OCI-LY3 (cell line): ENCODE measurements at regions not wholly inside any gene's neighbourhood (a gene's known extent, or its start where the extent isn't known, plus 50 kb on each side); places are given as distances from the start of the nearest gene placed in this dataset.

Experiments
- H2AFZ ChIP-seq: fragments of 200-600, 300-600 bp; shearing (Covaris generic); 2 replicates; pipeline ENCODE4 v1.6.0; 2014; ENCODE audit warnings: antibody characterized with exemption, low read depth, low read length
- H3K27ac ChIP-seq: fragments of 200-600, 300-600 bp; sonication (generic); 2 replicates; pipeline ENCODE4 v1.5.1; 2014; ENCODE audit warnings: mild to moderate bottlenecking, low read length, moderate library complexity, mixed read lengths
- H3K27me3 ChIP-seq: fragments of 200-600, 300-600 bp; sonication (generic); 2 replicates; pipeline ENCODE4 v1.6.1; 2014; ENCODE audit warnings: low read depth, low read length, mixed read lengths
- H3K36me3 ChIP-seq: fragments of 200-600, 300-600 bp; sonication (generic); replicated peaks from 2 replicates; pipeline ENCODE3; 2014; ENCODE audit warnings: low read depth, low read length, mixed read lengths
- H3K4me1 ChIP-seq: fragments of 300-600, 200-600 bp; sonication (generic); 2 replicates; pipeline ENCODE4 v1.6.1; 2014; ENCODE audit warnings: low read length, mixed read lengths
- H3K4me2 ChIP-seq: fragments of 200-600, 300-600 bp; sonication (generic); 2 replicates; pipeline ENCODE4 v1.6.1; 2014; ENCODE audit warnings: low read length, mixed read lengths
- H3K4me3 ChIP-seq: fragments of 300-600, 200-600 bp; sonication (generic); 2 replicates; pipeline ENCODE4 v1.5.1; 2014; ENCODE audit warnings: antibody characterized with exemption, mild to moderate bottlenecking, low read length, moderate library complexity
- H3K79me2 ChIP-seq: fragments of 300-600, 200-600 bp; shearing (Covaris generic); 2 replicates; pipeline ENCODE4 v1.6.1; 2014; ENCODE audit warnings: mild to moderate bottlenecking, low read length, mixed read lengths
- H3K9ac ChIP-seq: fragments of 300-600, 200-600 bp; shearing (Covaris generic); 2 replicates; pipeline ENCODE4 v1.6.0; 2014; ENCODE audit warnings: mild to moderate bottlenecking, low read length, moderate library complexity
- H3K9me3 ChIP-seq: fragments of 200-600, 300-600 bp; shearing (Covaris generic); 2 replicates; pipeline ENCODE4 v1.6.1; 2014; ENCODE audit warnings: low read length, mixed read lengths; ENCODE audit not compliant: insufficient read depth
- H4K20me1 ChIP-seq: fragments of 200-600, 300-600 bp; sonication (generic); 2 replicates; pipeline ENCODE4 v1.6.1; 2016; ENCODE audit warnings: low read length, mixed read lengths; ENCODE audit not compliant: insufficient read depth
- EZH2phosphoT487 ChIP-seq: fragments of 200-600 bp; shearing (Covaris generic); IDR thresholded peaks from 2 replicates; pipeline ENCODE4 v1.6.1; 2018; ENCODE audit warnings: antibody characterized with exemption, mixed run types, low read depth
- TF ChIP-seq, protein P1 (sequence below): fragments of 200-600, 300-600 bp; sonication (generic); IDR thresholded peaks from 2 replicates; pipeline ENCODE4 v1.5.1; 2014; ENCODE audit warnings: antibody characterized with exemption, low read length, low read depth

DNA sequence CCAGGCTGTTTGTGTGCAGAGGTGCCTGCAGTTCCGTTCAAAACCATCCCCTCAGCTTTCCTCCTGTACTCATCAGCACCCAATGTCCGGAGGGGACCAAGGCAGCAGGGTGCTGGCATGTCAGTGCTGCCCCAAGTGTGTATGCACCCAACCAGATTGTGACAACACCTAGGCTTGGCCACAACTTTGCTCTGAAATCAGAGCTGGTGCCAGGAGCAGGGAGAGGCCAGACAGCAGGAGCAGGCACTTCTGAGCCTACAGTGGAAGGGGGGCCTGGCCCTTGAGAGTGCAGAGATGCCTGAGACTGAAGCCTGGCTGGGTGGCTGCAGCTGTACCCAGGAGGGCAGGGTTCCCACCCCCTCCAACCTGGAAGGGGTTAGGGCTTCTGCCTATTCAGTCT, 56.5 kb upstream of the RASGEF1B start:
- Histone ChIP-seq H3K27me3 (no peaks in the 10 kb centered on the region), H3K36me3 (peaks cover 4% of the 10 kb centered on the region), H3K4me2 (no peak overlapping the region), H2AFZ (no peak overlapping the region), H3K4me1 (peaks cover 5% of the 10 kb centered on the region; the same call in 1 of the 2 replicates), H3K9ac (no peak overlapping the region), H4K20me1 (no peaks in the 10 kb centered on the region), H3K79me2 (no peaks in the 10 kb centered on the region), H3K4me3 (no peak overlapping the region), H3K27ac (no peak overlapping the region), H3K9me3 (peaks cover 18% of the 10 kb centered on the region; the same call in 1 of the 2 replicates)
- TF ChIP-seq, protein P1, sequence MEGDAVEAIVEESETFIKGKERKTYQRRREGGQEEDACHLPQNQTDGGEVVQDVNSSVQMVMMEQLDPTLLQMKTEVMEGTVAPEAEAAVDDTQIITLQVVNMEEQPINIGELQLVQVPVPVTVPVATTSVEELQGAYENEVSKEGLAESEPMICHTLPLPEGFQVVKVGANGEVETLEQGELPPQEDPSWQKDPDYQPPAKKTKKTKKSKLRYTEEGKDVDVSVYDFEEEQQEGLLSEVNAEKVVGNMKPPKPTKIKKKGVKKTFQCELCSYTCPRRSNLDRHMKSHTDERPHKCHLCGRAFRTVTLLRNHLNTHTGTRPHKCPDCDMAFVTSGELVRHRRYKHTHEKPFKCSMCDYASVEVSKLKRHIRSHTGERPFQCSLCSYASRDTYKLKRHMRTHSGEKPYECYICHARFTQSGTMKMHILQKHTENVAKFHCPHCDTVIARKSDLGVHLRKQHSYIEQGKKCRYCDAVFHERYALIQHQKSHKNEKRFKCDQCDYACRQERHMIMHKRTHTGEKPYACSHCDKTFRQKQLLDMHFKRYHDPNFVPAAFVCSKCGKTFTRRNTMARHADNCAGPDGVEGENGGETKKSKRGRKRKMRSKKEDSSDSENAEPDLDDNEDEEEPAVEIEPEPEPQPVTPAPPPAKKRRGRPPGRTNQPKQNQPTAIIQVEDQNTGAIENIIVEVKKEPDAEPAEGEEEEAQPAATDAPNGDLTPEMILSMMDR, result no peak
- TF ChIP-seq EZH2phosphoT487, result no peak

DNA sequence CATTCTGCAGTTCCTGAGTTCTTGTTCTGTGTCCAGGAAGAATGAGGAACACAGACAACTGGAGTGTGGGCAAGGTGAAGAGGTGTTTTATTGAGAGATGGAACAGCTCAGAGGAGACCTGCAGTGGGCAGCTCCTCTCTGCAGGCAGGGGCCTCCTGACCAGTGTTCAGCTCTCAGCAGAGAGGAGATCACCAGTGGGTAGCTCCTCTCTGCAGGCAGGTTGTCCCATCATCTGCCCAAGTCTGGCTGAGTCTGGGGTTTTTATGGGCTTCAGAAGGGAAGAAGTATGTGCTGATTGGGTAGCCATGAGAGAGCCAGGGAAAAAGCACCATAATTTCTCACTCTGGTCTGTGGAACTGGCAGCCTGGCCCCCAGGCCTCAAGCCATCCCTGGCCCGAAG, 56.0 kb upstream of the RASGEF1B start:
- Histone ChIP-seq H3K4me3 (no peak overlapping the region), H3K4me1 (peaks cover 7% of the 10 kb centered on the region), H2AFZ (no peak overlapping the region), H3K4me2 (no peak overlapping the region), H3K9ac (no peak overlapping the region), H3K9me3 (peaks cover 18% of the 10 kb centered on the region; the same call in 1 of the 2 replicates), H3K36me3 (peaks cover 4% of the 10 kb centered on the region), H3K27me3 (no peaks in the 10 kb centered on the region), H4K20me1 (no peaks in the 10 kb centered on the region), H3K79me2 (no peaks in the 10 kb centered on the region), H3K27ac (no peak overlapping the region)
- no peak for TF ChIP-seq EZH2phosphoT487
- TF ChIP-seq, protein P1, result no peak

DNA sequence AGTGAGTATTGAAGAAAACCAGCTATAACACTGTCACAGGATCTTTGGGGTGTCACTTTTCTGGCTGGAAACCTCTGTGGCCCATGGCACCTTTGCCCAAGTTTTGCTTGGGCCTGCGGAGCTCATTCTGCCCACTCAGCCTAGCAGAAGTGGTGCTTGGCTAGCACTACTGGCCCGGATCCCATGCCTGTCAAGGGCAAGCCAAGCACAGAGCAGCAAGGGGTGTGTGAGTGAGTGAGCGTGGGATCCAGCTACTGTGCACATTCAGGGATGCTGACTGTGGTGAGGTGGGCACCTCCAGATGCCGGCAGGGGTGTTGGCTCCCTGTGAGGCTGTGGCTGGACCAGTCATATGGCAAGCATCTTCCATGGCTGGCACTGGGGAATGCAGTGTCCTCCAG, 55.4 kb upstream of the RASGEF1B start:
- H3K4me2 ChIP-seq, result no peak overlapping the region
- H3K9ac ChIP-seq, result no peak overlapping the region
- no peak overlapping the region for H3K4me3 ChIP-seq
- H2AFZ ChIP-seq, result no peak overlapping the region
- H3K27ac ChIP-seq, result no peak overlapping the region
- no peaks in the 10 kb centered on the region for H3K79me2 ChIP-seq
- H4K20me1 ChIP-seq, result no peaks in the 10 kb centered on the region
- TF ChIP-seq, protein P1, result no peak
- no peak for TF ChIP-seq EZH2phosphoT487
- H3K36me3 ChIP-seq, result peaks cover 4% of the 10 kb centered on the region
- peaks cover 13% of the 10 kb centered on the region for H3K4me1 ChIP-seq
- H3K27me3 ChIP-seq, result no peaks in the 10 kb centered on the region
- H3K9me3 ChIP-seq, result peaks cover 18% of the 10 kb centered on the region; the same call in 1 of the 2 replicates

DNA sequence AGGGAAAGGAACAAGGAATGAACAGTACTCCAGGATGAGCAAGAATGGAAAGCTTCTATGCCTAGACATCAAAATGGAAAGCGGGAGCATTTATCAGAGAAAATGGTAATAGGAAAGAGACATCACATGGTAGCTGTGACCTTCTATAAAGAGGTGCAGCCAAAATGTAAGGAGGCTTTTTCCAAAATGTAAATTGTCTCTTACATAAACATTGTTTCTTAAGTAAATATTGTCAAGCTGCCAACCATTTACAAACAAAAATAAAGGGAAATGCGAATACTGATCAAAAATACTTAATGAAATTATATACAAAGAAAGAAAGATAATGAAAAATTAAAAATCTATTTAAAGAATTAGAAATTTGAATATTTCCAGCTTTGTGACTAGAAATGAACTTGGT, 55.0 kb upstream of the RASGEF1B start:
- Histone ChIP-seq H3K9ac (no peak overlapping the region), H3K27ac (no peak overlapping the region), H3K4me2 (no peak overlapping the region), H3K27me3 (no peaks in the 10 kb centered on the region), H4K20me1 (no peaks in the 10 kb centered on the region), H2AFZ (no peak overlapping the region), H3K4me1 (peaks cover 17% of the 10 kb centered on the region), H3K36me3 (peaks cover 4% of the 10 kb centered on the region), H3K4me3 (no peak overlapping the region), H3K9me3 (peaks cover 18% of the 10 kb centered on the region; the same call in 1 of the 2 replicates), H3K79me2 (no peaks in the 10 kb centered on the region)
- TF ChIP-seq EZH2phosphoT487, result no peak
- TF ChIP-seq, protein P1, result no peak
